SK-N-SH treated with all-trans-retinoic acid at 6 μM for 48 hours (cell line): ENCODE measurements at regions not wholly inside any gene's neighbourhood (a gene's known extent, or its start where the extent isn't known, plus 50 kb on each side); places are given as distances from the start of the nearest gene placed in this dataset.

Source experiments
- ATAC-seq: fragments of 200-7000 bp; cut with Tn5 transposase; 3 replicates; pipeline ENCODE4 v1.9.1; 2020; ENCODE audit warnings: mild to moderate bottlenecking, moderate library complexity
- ARNTL ChIP-seq: fragments of 450-650 bp; formaldehyde crosslinking; IDR thresholded peaks from 2 replicates; pipeline ENCODE4 v1.5.0; 2020; ENCODE audit warnings: low read depth, mild to moderate bottlenecking, moderate library complexity, borderline replicate concordance
- BACH2 ChIP-seq: fragments of 250-450 bp; sonication (Bioruptor Pico); IDR thresholded peaks from 2 replicates; pipeline ENCODE4 v1.9.0; 2021; ENCODE audit warnings: mild to moderate bottlenecking, borderline replicate concordance
- CREB5 ChIP-seq: fragments of 250-450 bp; sonication (Bioruptor Pico); IDR thresholded peaks from 2 replicates; pipeline ENCODE4 v1.5.1; 2020; ENCODE audit warnings: low read depth, mild to moderate bottlenecking, moderate library complexity
- CSDC2 ChIP-seq: fragments of 250-450 bp; sonication (Bioruptor Pico); IDR thresholded peaks from 2 replicates; pipeline ENCODE4 v1.5.0; 2020; ENCODE audit warnings: mild to moderate bottlenecking, moderate library complexity
- CSRNP3 ChIP-seq: fragments of 250-450 bp; sonication (Bioruptor Pico); IDR thresholded peaks from 2 replicates; pipeline ENCODE4 v1.5.1; 2021; ENCODE audit warnings: mild to moderate bottlenecking, moderate library complexity
- ESRRG ChIP-seq: fragments of 250-450 bp; sonication (Bioruptor Pico); IDR thresholded peaks from 2 replicates; pipeline ENCODE4 v1.6.1; 2021; ENCODE audit warnings: mild to moderate bottlenecking
- GLIS3 ChIP-seq: fragments of 250-450 bp; sonication (Bioruptor Pico); IDR thresholded peaks from 2 replicates; pipeline ENCODE4 v1.5.0; 2020; ENCODE audit warnings: mild to moderate bottlenecking, moderate library complexity
- ISL1 ChIP-seq: fragments of 250-450 bp; sonication (Bioruptor Pico); IDR thresholded peaks from 2 replicates; pipeline ENCODE4 v2.1.2; 2022; ENCODE audit warnings: mild to moderate bottlenecking, moderate library complexity
- OSR1 ChIP-seq: fragments of 250-450 bp; sonication (Bioruptor Pico); IDR thresholded peaks from 2 replicates; pipeline ENCODE4 v1.8.0; 2022; ENCODE audit warnings: moderate library complexity, mild to moderate bottlenecking, inconsistent platforms
- PPARA ChIP-seq: fragments of 250-450 bp; sonication (Bioruptor Pico); IDR thresholded peaks from 2 replicates; pipeline ENCODE4 v1.5.0; 2020; ENCODE audit warnings: mild to moderate bottlenecking, borderline replicate concordance
- RARB ChIP-seq: fragments of 250-450 bp; sonication (Bioruptor Pico); IDR thresholded peaks from 2 replicates; pipeline ENCODE4 v1.8.0; 2021; ENCODE audit warnings: mild to moderate bottlenecking, moderate library complexity
- SNAI2 ChIP-seq: fragments of 250-450 bp; sonication (Bioruptor Pico); IDR thresholded peaks from 2 replicates; pipeline ENCODE4 v1.5.0; 2020; ENCODE audit warnings: mild to moderate bottlenecking, moderate library complexity
- TCF4 ChIP-seq: fragments of 250-450 bp; sonication (Bioruptor Pico); IDR thresholded peaks from 2 replicates; pipeline ENCODE4 v1.8.0; 2021; ENCODE audit warnings: mild to moderate bottlenecking, moderate library complexity, borderline replicate concordance
- TOX ChIP-seq: fragments of 250-450 bp; sonication (Bioruptor Pico); IDR thresholded peaks from 2 replicates; pipeline ENCODE4 v1.8.0; 2021; ENCODE audit warnings: mild to moderate bottlenecking, moderate library complexity, borderline replicate concordance
- TSHZ2 ChIP-seq: fragments of 250-450 bp; sonication (Bioruptor Pico); IDR thresholded peaks from 2 replicates; pipeline ENCODE4 v1.5.0; 2020; ENCODE audit warnings: mild to moderate bottlenecking, moderate library complexity
- ZFP30 ChIP-seq: fragments of 450-650 bp; formaldehyde crosslinking; IDR thresholded peaks from 2 replicates; pipeline ENCODE4 v1.5.0; 2022; ENCODE audit warnings: mild to moderate bottlenecking, moderate library complexity
- ZNF70 ChIP-seq: fragments of 450-650 bp; formaldehyde crosslinking; IDR thresholded peaks from 2 replicates; pipeline ENCODE4 v1.5.0; 2020; ENCODE audit warnings: mild to moderate bottlenecking, moderate library complexity
- ZNF8 ChIP-seq: fragments of 450-650 bp; formaldehyde crosslinking; IDR thresholded peaks from 2 replicates; pipeline ENCODE4 v1.5.0; 2020; ENCODE audit warnings: mild to moderate bottlenecking, moderate library complexity
- TF ChIP-seq, protein P1 (sequence below): fragments of 250-450 bp; sonication (Bioruptor Pico); IDR thresholded peaks from 2 replicates; pipeline ENCODE4 v1.8.0; 2020; ENCODE audit warnings: mild to moderate bottlenecking, moderate library complexity, borderline replicate concordance
- TF ChIP-seq, protein P2 (sequence below): fragments of 250-450 bp; sonication (Bioruptor Pico); IDR thresholded peaks from 2 replicates; pipeline ENCODE4 v1.8.0; 2021; ENCODE audit warnings: low read depth, mild to moderate bottlenecking, moderate library complexity, borderline replicate concordance

- TF ChIP-seq TCF4 (CRISPR knock-in tag) (no peak), ZNF70 (CRISPR knock-in tag) (no peak), TSHZ2 (CRISPR knock-in tag) (no peak), BACH2 (CRISPR knock-in tag) (no peak), ISL1 (CRISPR knock-in tag) (no peak), TOX (CRISPR knock-in tag) (no peak), ZFP30 (CRISPR knock-in tag) (no peak), ZNF8 (CRISPR knock-in tag) (no peak), CSDC2 (CRISPR knock-in tag) (no peak), ARNTL (CRISPR knock-in tag) (no peak), CREB5 (no peak), RARB (no peak)
- TF ChIP-seq, protein P1, sequence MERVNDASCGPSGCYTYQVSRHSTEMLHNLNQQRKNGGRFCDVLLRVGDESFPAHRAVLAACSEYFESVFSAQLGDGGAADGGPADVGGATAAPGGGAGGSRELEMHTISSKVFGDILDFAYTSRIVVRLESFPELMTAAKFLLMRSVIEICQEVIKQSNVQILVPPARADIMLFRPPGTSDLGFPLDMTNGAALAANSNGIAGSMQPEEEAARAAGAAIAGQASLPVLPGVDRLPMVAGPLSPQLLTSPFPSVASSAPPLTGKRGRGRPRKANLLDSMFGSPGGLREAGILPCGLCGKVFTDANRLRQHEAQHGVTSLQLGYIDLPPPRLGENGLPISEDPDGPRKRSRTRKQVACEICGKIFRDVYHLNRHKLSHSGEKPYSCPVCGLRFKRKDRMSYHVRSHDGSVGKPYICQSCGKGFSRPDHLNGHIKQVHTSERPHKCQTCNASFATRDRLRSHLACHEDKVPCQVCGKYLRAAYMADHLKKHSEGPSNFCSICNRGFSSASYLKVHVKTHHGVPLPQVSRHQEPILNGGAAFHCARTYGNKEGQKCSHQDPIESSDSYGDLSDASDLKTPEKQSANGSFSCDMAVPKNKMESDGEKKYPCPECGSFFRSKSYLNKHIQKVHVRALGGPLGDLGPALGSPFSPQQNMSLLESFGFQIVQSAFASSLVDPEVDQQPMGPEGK = no peak
- no peak for ATAC-seq
These were observed 793.5 kb upstream of the CNTN5 start for GRCh38 chr11:98227278-98227677.

DNA sequence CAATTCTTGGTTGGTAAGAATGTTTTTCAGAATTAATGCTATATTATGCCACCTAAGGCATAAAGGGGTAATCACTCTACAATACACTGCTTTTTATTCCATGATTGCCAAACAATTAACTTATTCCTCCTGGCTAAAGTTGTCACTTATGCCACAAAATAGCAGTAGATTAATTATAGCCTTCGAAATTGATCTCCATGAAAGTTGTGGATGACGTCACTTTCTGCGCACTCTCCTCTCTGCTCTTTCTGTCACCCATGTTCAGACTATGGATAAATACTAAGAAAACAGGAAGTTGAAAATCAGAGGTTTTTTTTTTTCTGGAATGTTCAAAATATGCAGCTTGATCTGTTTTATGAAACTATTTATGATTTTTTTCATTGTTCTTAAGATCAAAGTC lies 790.1 kb upstream of the CNTN5 start:
- no peak for ATAC-seq
- no peak for TF ChIP-seq TCF4 (CRISPR knock-in tag)
- no peak for TF ChIP-seq BACH2 (CRISPR knock-in tag)
- no peak for TF ChIP-seq CSRNP3 (CRISPR knock-in tag)
- TF ChIP-seq SNAI2 (CRISPR knock-in tag) = no peak
- TF ChIP-seq ZNF8 (CRISPR knock-in tag) = no peak
- no peak for TF ChIP-seq PPARA
- no peak for TF ChIP-seq ZFP30 (CRISPR knock-in tag)

DNA sequence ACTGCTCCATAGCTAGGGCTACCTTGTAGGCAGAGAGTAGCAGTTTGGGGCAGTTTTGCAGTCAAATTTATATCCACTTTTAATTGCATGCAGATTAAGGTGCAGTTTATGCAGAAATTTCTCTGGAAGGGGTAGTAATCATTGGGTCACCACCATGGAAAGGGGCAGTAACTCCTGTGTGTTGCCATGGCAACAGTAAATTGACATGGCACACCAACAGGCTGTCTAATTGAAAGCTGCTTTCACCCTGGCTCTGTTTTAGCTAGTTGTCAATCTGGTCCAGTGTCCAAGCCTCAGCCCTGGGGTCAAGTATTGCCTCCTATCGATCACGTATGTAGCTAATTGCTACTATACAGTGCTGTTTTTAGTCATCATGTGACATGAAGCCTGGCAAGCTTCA lies 786.1 kb upstream of the CNTN5 start:
- TF ChIP-seq CSDC2 (CRISPR knock-in tag) (no peak), OSR1 (no peak), ISL1 (CRISPR knock-in tag) (no peak)
- TF ChIP-seq, protein P2, sequence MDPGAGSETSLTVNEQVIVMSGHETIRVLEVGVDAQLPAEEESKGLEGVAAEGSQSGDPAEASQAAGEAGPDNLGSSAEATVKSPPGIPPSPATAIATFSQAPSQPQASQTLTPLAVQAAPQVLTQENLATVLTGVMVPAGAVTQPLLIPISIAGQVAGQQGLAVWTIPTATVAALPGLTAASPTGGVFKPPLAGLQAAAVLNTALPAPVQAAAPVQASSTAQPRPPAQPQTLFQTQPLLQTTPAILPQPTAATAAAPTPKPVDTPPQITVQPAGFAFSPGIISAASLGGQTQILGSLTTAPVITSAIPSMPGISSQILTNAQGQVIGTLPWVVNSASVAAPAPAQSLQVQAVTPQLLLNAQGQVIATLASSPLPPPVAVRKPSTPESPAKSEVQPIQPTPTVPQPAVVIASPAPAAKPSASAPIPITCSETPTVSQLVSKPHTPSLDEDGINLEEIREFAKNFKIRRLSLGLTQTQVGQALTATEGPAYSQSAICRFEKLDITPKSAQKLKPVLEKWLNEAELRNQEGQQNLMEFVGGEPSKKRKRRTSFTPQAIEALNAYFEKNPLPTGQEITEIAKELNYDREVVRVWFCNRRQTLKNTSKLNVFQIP (CRISPR knock-in tag) = no peak
- ATAC-seq = no peak

DNA sequence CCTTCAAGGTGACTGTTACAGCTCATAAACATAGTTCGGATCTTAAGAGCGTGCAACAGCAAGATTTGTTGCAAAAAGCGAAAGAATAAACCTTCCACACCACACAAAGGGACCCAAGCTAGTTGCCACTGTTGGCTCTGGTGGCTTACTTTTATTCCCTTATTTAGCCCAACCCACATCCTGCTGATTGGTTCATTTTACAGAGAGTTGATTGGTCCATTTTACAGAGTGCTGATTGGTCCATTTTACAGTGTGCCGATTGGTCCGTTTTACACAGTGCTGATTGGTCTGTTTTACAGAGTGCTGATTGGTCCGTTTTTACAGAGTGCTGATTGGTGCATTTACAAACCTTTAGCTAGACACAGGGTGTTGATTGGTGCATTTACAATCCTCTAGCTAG lies 776.9 kb upstream of the CNTN5 start:
- ATAC-seq = no peak
- TF ChIP-seq BACH2 (CRISPR knock-in tag) = no peak
- TF ChIP-seq TSHZ2 (CRISPR knock-in tag) = no peak
- no peak for TF ChIP-seq TOX (CRISPR knock-in tag)
- no peak for TF ChIP-seq ESRRG
- TF ChIP-seq GLIS3 = no peak
- TF ChIP-seq ZNF70 (CRISPR knock-in tag) = no peak
- TF ChIP-seq TCF4 (CRISPR knock-in tag) = no peak
